D721Med (cell line): ENCODE measurements at regions not wholly inside any gene's neighbourhood (a gene's known extent, or its start where the extent isn't known, plus 50 kb on each side); places are given as distances from the start of the nearest gene placed in this dataset.

Experiments used
- DNase-seq: peaks from one replicate; pipeline ENCODE4 v3.0.0; 2011; ENCODE audit warnings: low spot score; ENCODE audit not compliant: insufficient read length
- FAIRE-seq: peaks from 2 replicates; lab custom pipeline; 2011; peaks lifted over from hg19 to GRCh38; lab: Jason Lieb, UNC
- TF ChIP-seq, protein P1 (sequence below): IDR thresholded peaks from 2 replicates; pipeline ENCODE4 v1.5.1; 2012; ENCODE audit warnings: mild to moderate bottlenecking, control low read depth; ENCODE audit not compliant: insufficient read depth; ENCODE audit errors: missing control alignments

- DNase-seq (no peak), FAIRE-seq (no peak)
- TF ChIP-seq, protein P1, sequence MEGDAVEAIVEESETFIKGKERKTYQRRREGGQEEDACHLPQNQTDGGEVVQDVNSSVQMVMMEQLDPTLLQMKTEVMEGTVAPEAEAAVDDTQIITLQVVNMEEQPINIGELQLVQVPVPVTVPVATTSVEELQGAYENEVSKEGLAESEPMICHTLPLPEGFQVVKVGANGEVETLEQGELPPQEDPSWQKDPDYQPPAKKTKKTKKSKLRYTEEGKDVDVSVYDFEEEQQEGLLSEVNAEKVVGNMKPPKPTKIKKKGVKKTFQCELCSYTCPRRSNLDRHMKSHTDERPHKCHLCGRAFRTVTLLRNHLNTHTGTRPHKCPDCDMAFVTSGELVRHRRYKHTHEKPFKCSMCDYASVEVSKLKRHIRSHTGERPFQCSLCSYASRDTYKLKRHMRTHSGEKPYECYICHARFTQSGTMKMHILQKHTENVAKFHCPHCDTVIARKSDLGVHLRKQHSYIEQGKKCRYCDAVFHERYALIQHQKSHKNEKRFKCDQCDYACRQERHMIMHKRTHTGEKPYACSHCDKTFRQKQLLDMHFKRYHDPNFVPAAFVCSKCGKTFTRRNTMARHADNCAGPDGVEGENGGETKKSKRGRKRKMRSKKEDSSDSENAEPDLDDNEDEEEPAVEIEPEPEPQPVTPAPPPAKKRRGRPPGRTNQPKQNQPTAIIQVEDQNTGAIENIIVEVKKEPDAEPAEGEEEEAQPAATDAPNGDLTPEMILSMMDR: no peak
These were observed 71.7 kb upstream of the AGTR1 start for GRCh38 chr3:148625991-148626390.

- TF ChIP-seq, protein P1: no peak
- FAIRE-seq: no peak
- no peak for DNase-seq
These were observed 68.7 kb upstream of the AGTR1 start for GRCh38 chr3:148629006-148629405.

GRCh38 chr3:148631124-148631903, 66.4 kb upstream of the AGTR1 start:
- TF ChIP-seq, protein P1: peak; percentile 44
- FAIRE-seq (no peak), DNase-seq (no peak)

DNA sequence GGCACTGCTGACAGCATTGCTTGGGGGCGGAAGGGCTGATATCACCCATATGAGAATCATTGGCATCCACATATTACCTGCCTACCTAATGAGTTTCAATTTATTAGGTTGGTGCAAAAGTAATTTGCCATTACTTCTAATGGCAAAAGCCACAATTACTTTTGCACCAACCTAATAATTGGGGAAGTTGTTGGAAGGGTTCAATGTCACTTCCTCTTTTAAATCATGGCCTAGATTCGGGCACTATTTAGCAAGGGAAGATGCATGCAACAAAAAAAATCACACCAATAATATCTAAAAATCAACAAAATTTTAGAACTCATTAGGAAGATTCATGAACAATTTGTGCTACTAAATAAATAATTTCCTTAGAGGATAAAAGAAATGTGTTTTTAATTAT, 56.0 kb upstream of the AGTR1 start:
- TF ChIP-seq, protein P1: no peak
- no peak for FAIRE-seq
- no peak for DNase-seq

GRCh38 chr3:148642214-148642613, 55.5 kb upstream of the AGTR1 start:
- TF ChIP-seq, protein P1: no peak
- FAIRE-seq (no peak), DNase-seq (no peak)

DNA sequence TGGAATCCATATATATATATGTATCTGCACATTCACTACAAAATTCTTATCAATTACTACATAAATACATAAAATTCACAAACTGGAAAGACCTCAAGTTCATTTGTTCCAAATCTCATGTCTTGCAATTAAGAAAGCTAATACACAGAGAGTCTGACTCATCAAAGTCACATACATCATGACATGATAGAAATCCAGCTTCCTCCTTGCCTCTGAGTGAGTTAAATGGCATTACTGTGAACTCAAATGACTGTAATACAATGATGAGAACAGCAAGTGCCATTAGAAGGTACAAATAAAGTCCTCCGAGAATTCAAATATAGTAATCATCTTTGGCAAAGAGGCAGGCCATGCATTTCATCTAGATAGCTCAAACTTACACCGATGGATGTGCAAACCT, 55.1 kb upstream of the AGTR1 start:
- DNase-seq (no peak), FAIRE-seq (no peak)
- TF ChIP-seq, protein P1: no peak

DNA sequence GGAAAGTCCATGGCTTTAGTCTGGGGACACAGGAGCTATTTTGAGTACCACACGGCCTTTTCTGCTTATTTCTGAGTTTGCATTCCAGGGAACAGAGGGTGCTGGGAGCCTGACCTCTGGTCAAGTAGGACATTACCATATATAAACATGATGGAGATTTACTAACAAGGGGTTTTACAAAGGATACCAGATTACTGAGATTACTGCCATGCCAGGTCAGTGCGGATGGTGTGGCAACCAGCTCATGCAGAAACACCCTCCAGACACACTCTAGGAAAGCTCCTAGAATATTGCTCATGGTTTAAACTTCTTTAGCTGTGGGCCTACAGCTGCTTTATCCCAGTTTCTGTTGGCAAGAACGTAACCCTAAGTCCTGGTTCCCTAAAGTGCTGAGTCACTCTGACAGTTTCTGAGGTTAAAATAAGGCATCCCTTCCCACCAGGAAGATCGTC, 54.3 kb upstream of the AGTR1 start:
- no peak for FAIRE-seq
- DNase-seq: no peak
- TF ChIP-seq, protein P1: no peak
